ENCODE measurements at regions not wholly inside any gene's neighbourhood (a gene's known extent, or its start where the extent isn't known, plus 50 kb on each side); places are given as distances from the start of the nearest gene placed in this dataset.

DNA sequence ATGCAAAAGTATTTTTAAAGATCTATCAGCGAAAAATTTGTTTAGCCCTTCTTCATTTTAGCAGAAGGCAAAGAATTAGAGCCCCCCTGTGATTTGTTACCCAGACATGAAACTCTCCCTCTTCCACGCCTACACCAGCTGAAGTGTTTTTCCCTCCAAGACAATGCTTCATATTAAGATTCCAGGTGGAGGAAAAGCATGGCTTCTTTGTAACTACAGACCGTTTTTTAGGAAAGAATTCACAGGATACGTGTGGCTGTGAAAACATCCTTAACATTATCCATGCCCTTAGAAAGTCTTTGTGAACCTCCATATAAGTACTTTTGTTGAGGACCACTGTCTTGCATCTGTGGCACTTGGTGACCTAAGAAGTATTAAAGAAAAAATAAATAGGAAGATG lies 121.8 kb upstream of the MTAP start:
- no peak overlapping the region for H2AFZ ChIP-seq (ENCODE audit: low read length)

More for the DNA sequence above, 121.8 kb upstream of the MTAP start:
- no peak overlapping the region for H4K91ac ChIP-seq (ENCODE audit: insufficient read length, low read depth, low read length)
- WGBS (ENCODE audit: extremely low coverage, insufficient read length, low lambda C conversion rate): no CpG with 5 or more reads among the region's 4 CpGs
- Mint-ChIP-seq H3K4me1 (peaks cover 0 to 6% of the 10 kb centered on the region in 2 experiments; a peak in 2 of 4 replicates), H3K27ac (no peak overlapping the region), H3K27me3 (ENCODE audit: low read depth) (peaks cover 5% of the 10 kb centered on the region), H3K36me3 (ENCODE audit: insufficient read depth in 1 of 3, low read depth in 3 of 3) (no peaks in the 10 kb centered on the region), H3K4me3 (no peak overlapping the region), H3K9me3 (no peaks in the 10 kb centered on the region; a peak in 1 of 5 replicates)
- H3K56ac ChIP-seq (ENCODE audit: insufficient read length, low read depth, low read length): no peak overlapping the region
- H3K79me1 ChIP-seq (ENCODE audit: insufficient read depth, low read depth, low read length, poor library complexity, severe bottlenecking): no peaks in the 10 kb centered on the region
- no peak overlapping the region for H3K27ac ChIP-seq (ENCODE audit: insufficient read length, low read depth, low read length)
- no peaks in the 10 kb centered on the region for H3K9me3 ChIP-seq (ENCODE audit: control insufficient read depth, low read depth, low read length)
- no peaks in the 10 kb centered on the region for H3K27me3 ChIP-seq (ENCODE audit: insufficient read depth, low read length)
- no peak overlapping the region for H3K4me2 ChIP-seq (ENCODE audit: insufficient read depth, insufficient read length, low read length)
- H4K8ac ChIP-seq (replicated peaks; ENCODE audit: insufficient read length, low read depth, low read length): no peak overlapping the region
- H2BK120ac ChIP-seq (ENCODE audit: low read depth, low read length, poor library complexity, severe bottlenecking): no peak overlapping the region
- H3K14ac ChIP-seq (ENCODE audit: insufficient read depth, low read length): no peak overlapping the region
- DNase-seq: no peak
- H3K4ac ChIP-seq (ENCODE audit: low read depth, low read length): no peak overlapping the region
- no peak overlapping the region for H4K5ac ChIP-seq (ENCODE audit: insufficient read length, low read depth, low read length)
- no peak overlapping the region for H2BK12ac ChIP-seq (ENCODE audit: insufficient read length, low read depth, low read length)
- no peak overlapping the region for H3K23ac ChIP-seq (ENCODE audit: insufficient read length, low read depth, low read length)
- H3K23me2 ChIP-seq (ENCODE audit: insufficient read length, low read depth, low read length, poor library complexity, severe bottlenecking): no peaks in the 10 kb centered on the region
- no peak overlapping the region for H2AK5ac ChIP-seq (ENCODE audit: insufficient read length, low read length)
- no peak overlapping the region for H2BK5ac ChIP-seq (ENCODE audit: insufficient read length, low read length)
- no peak overlapping the region for H3K9ac ChIP-seq (ENCODE audit: extremely low read depth, insufficient read length, low read length)
- H3K18ac ChIP-seq (ENCODE audit: insufficient read length, low read depth, low read length): no peak overlapping the region
- H3T11ph ChIP-seq (ENCODE audit: low read length): no peak overlapping the region
- H2BK15ac ChIP-seq (ENCODE audit: low read depth, low read length): no peak overlapping the region
- H3K4me1 ChIP-seq (ENCODE audit: insufficient read depth, low read length): peaks cover 3% of the 10 kb centered on the region; the same call in 1 of the 2 replicates
- TF ChIP-seq, protein P1, sequence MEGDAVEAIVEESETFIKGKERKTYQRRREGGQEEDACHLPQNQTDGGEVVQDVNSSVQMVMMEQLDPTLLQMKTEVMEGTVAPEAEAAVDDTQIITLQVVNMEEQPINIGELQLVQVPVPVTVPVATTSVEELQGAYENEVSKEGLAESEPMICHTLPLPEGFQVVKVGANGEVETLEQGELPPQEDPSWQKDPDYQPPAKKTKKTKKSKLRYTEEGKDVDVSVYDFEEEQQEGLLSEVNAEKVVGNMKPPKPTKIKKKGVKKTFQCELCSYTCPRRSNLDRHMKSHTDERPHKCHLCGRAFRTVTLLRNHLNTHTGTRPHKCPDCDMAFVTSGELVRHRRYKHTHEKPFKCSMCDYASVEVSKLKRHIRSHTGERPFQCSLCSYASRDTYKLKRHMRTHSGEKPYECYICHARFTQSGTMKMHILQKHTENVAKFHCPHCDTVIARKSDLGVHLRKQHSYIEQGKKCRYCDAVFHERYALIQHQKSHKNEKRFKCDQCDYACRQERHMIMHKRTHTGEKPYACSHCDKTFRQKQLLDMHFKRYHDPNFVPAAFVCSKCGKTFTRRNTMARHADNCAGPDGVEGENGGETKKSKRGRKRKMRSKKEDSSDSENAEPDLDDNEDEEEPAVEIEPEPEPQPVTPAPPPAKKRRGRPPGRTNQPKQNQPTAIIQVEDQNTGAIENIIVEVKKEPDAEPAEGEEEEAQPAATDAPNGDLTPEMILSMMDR (conservative IDR thresholded peaks at IDR 0.05): no peak
- no peak overlapping the region for H2BK20ac ChIP-seq (ENCODE audit: low read depth, low read length, poor library complexity, severe bottlenecking)
- no peaks in the 10 kb centered on the region for H3K79me2 ChIP-seq (ENCODE audit: insufficient read depth, low read length)
- H4K20me1 ChIP-seq (ENCODE audit: control insufficient read depth, insufficient read depth, insufficient read length): no peaks in the 10 kb centered on the region

Measured in H9 (cell line).